ENCODE measurements at regions not wholly inside any gene's neighbourhood (a gene's known extent, or its start where the extent isn't known, plus 50 kb on each side); places are given as distances from the start of the nearest gene placed in this dataset.
"Not testable (repeated sequence)": the region's sequence is repeated elsewhere in the genome, so short reads cannot be mapped to it uniquely, and the experiment has no call there.

DNA sequence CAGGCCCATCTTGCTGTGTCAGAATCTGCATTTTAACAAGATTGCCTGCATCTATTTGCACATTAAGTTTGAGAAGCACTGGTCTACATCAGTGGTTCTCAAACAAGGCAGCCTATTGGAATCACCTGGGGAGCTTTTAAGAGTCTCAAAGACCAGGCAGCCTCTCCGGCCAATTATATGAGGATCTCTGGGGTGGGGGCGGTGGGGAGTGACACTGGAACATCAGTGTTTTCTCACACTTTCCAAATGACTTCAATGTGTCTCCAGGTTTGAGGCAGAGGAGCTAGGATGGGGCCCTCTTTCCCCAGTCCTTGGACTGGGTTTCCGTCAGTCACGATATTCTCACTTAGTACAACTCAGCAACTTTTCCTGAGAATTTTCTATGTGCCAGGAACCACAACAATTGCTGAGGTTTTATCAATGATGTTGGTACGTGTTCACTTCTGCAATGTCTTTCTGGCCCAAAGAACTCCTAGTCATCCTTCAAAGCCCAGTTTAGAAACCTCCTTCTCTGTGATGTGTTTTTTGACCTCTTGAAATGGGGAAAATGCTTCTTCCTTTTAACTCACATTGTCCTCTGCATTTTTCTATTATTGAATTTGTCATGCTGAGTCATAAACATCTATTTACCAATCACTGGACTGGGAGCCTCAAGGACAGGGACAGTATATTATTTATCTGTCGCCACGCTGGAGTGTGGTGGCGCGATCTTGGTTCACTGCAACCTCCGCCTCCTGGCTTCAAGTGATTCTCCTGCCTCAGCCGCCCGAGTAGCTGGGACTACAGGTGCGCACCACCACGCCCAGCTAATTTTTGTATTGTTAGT, 130.9 kb downstream of the MYCN start:
- DNase-seq = no peak

DNA sequence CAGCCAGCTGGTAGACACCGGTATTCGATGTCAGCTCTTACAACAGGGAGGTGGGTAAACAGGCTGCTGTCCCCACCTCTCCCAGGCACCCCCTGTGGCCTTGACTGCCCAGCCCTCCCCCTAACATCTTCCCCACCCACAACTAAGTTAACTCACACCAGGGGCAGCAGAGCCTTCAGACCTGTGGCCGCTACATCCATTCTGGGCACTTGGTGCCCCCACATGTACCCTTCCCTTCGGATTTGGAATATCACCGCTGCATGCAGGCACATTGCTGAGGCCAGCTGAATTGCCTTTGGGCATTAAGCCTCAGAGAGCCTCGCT, 130.3 kb downstream of the MYCN start:
- DNase-seq = no peak

GRCh38 chr2:16069933-16070647, 129.7 kb downstream of the MYCN start:
- no peak for DNase-seq

GRCh38 chr2:16069663-16069932, 129.2 kb downstream of the MYCN start:
- no peak for DNase-seq

DNA sequence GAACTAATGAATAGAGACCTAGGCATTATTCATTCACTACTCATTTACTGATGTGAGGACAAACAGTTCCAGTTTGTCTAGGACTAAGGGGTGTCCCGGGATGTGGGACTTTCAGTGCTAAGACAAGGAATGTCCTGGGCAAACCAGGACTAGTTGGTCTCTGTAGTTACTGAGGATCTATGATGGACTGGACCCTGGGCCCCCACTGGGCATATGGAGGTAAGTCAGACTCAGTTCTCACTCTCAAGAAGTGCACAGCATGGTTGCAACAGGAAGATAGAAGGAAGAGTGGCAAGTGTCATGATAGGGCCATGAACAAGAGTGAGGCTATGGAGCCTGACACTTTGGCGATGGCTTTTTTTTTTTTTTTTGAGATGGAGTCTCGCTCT, 128.2 kb downstream of the MYCN start:
- no peak for DNase-seq

DNA sequence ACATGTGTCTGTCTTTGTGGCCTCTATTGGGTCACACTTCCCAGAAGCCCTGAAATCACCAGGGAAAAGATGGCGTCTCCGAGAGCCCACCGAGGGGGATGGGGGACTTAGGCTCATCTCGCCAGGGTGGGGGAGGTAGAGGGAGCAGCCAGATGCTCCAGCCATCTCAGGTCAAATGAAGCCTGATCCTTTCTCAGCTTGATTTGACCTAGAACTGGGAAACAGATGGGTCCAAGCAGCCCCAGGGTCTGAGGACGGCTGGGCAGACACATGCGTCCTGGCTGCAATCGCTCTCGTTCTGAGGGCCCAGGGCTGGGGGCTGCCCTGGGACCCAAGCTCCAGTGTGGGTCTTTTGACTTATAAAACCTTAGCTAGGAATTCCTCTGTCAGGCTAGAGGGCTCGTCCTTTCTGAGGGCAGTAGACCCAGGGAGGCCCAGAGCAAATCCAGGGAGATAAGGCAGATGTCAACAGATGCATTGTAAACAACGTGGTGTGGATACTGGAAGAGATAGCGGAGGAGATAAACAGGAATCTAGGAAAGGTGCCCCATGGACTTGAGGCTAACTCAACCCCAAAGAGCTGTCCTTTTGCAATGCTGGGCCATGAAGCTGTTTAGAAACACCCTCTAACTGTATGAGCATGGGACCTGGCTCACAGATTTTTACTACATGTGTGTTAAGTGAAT, 127.7 kb downstream of the MYCN start:
- DNase-seq = no peak

DNA sequence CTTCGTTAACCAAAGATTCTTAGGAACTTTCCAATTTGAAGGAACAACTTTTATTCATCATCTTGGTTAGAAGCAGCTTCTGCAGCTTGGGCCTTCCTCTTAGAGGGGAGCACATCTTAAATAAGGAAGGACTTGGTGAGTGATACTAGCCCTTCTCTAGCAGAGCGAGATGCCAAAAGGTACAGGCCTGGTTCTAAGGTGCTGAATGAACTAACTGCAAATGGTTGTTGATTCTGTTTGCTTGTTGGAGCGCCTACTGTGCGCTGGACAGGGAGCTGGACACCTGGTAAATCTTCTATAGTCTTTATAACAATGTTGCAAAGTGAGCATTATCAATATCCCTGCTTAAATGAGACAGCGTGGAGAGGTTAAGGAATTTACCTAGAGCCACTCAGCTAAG, 127.1 kb downstream of the MYCN start:
- no peak for DNase-seq

GRCh38 chr2:16067037-16067406, 126.7 kb downstream of the MYCN start:
- DNase-seq = no peak

DNA sequence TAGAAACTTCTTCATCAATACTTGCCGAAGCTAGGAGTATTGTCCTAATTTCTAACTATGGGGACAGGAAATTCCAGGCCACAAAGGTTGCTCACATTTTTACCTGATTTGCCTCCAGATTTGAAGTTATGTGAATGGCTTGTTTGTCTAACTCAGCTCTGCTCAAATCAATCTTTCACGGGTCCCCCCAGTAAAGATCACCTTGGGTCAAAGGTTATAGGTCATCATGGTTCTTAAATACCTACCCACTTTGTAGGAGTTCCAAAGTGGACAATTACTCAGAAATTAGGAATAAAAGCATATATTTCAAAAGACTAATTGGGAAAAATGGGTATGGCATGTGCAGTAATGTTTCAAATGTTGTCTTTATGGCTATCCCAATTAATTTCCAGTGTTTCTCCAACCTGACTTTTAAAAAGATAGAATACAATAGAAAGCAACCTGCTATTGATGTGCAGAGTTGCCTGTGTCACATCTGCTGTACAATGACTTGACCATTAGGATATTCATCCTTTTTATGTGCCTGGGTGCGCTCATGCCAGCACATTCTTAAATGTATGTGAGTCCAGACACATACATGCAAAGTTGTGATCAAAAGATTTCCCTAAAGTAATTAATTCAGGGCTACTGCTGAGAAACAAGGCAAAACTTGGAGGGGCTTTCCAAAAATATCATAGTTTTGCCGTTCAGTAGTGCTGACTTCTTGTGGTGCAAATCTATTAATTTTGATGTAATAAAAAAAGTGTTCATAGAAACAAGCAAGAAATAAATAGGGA, 126.1 kb downstream of the MYCN start:
- no peak for DNase-seq

- DNase-seq = not testable (repeated sequence)
Observed at GRCh38 chr2:16065272-16066069, 125.1 kb downstream of the MYCN start.

DNA sequence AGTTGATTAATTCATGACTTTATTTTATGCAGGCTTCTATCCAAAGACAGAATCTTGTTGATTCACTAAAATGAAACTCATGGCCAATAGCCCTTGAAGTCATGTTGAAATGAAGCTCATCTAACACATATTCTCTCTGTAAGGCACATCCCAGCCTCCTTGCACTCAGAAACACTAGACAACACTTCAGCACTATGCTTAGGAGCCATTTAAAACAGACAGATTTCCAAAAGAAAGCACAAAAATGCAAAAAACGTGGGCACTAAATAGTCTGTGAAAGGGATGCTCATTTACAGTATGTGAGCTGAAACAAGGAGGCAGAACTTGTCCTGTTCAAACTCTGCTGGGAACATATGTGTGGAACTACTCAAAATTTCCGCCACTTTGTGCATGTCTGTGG, 124.4 kb downstream of the MYCN start:
- DNase-seq = no peak

DNA sequence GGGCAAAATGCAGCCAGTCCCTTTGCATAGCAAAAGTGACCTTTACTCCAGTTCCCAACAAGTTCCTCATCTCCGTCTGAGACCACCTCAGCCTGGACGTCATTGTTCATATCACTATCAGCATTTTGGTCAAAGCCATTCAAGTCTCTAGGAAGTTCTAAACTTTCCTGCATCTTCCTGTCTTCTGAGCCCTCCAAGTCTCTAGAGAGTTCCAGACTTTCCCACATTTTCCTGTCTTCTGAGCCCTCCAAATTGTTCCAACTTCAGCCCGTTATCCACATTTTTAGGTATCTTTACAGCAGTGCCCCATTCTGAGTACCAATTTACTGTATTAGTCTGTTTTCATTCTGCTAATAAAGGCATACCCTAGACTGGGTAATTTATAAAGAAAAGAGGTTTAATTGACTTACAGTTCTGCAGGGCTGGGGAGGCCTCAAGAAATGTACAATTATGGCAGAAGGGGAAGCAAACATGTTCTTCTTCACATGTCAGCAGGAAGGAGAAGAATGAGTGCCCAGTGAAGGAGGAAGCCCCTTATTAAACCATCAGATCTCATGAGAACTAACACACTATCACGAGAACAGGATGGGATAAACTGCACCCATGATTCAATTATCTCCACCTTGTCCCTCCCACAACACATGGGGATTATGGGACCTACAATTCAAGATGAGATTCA, 123.7 kb downstream of the MYCN start:
- DNase-seq = no peak

DNA sequence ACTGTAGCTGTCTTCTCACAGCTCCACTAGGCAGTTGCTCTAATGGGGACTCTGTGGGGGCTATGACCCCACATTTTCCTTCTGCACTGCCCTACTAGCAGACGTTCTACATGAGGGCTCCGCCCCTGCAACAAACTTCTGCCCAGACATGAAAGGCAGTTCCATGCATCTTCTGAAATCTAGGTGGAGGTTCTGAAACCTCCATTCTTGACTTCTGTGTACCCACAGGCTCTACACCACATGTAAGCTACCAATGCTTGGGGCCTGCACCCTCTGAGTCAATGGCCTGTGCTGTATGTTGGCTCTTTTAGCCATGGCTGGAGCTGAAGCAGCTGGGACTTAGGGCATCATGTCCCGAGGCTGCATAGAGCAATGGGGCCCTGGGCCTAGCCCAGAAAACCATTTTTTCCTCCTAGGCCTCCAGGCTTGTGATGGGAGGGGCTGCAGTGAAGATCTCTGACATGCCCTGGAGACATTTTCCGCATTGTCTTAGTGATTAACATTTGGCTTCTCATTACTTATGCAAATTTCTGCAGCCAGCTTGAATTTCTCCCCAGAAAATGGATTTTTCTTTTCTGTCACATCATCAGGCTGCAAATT, 123.0 kb downstream of the MYCN start:
- no peak for DNase-seq

DNA sequence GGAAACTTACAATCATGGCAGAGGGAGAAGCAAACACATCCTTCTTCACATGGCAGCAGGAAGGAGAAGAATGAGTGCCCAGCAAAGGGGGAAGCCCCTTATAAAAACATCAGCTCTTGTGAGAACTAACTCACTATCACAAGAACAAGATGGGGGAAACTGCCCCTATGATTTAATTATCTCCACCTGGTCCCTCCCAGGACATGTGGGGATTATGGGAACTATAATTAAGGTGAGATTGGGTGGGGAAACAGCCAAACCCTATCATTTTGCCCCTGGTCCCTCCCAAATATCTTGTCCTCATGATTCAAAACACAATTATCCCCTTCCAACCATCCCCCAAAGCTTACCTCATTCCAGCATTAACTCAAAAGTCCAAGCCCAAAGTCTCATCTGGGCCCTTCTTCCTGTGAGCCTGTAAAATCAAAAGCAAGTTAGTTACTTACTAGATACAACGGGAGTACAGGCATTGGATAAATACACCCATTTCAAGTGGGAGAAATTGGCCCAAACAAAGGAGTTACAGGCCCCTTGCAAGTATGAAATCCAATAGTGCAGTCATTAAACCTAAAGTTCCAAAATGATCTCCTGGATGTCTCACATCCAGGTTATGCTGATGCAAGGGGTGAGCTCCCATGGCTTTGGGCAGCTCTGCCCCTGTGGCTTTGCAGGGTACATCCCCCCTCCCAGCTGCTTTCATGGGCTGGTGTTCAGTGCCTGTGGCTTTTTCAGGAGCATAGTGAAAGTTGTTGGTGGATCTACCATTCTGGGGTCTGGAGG, 122.3 kb downstream of the MYCN start:
- no peak for DNase-seq

DNA sequence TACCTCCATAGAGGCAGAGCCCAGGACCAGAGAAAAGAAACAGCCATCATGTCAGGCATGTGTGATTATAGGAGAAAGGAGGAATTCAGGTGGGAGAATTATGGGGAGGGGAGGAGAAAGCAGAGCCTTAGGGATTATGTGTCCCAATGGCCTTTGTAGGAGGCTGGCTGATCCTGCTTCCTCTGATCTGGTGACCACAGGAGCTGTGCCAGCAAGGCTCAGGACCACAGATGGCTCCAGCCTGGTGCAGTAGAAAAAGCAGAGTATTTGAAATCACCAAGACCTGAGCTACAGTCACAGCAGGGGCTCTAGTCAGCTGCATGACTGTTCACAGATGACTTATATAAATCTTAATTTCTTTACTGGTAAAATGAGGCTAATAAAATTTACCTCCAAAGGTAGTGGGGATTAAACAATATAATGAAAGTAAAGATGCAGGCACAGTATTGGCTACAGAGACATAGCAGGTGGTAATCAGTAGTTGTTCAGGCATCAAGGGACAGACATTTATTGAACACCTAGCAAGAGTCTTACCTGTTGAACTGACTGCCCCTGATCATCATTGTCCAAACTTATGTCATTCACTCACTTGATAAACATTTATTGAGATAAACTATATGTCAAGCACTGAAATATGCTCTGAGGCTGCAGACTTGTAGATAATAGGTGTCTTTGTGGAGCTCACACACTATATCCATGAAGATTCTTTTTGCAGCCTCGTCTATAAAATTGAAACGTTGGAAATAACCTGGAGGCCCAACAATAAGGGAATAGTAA, 121.3 kb downstream of the MYCN start:
- DNase-seq = no peak

DNA sequence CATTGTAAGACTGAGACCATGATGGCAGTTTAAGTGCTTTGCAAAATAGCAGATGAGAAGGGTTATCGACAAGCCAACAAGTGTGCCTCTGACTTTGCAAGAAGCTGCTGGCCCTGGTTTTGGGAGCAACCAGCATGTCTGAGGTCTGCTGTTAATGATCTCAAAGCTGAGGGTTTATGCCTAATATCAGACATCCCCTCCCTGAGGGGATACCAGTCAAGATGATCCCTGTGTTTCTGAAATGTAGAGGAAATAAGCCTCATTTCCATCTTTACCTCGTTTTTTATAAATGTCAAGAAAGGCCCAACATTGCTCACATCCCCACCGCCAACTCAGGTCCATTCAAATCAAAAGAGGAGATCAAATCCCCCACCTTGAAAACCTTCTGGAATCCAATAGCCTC, 120.6 kb downstream of the MYCN start:
- DNase-seq = no peak

GRCh38 chr2:16060125-16060935, 120.0 kb downstream of the MYCN start:
- DNase-seq = no peak

- DNase-seq = no peak
Observed at GRCh38 chr2:16059393-16060016, 119.2 kb downstream of the MYCN start.

All from cerebellar nuclear complex (tissue), 1 donor.